SJCRH30 (cell line): ENCODE measurements at regions not wholly inside any gene's neighbourhood (a gene's known extent, or its start where the extent isn't known, plus 50 kb on each side); places are given as distances from the start of the nearest gene placed in this dataset.
"Not testable (repeated sequence)": the region's sequence is repeated elsewhere in the genome, so short reads cannot be mapped to it uniquely, and the experiment has no call there.

Experiments used
- DNase-seq, 2 experiments: peaks; one replicate each; pipeline ENCODE4 v3.0.0-alpha.2; 2015 to 2020
- H3K27ac ChIP-seq: fragments of 250-450 bp; sonication (Bioruptor Pico); 2 replicates; pipeline ENCODE4 v1.5.1; 2020; ENCODE audit warnings: mild to moderate bottlenecking, moderate library complexity
- H3K27me3 ChIP-seq: fragments of 250-450 bp; sonication (Bioruptor Pico); 2 replicates; pipeline ENCODE4 v1.5.1; 2020; ENCODE audit warnings: mild to moderate bottlenecking, moderate library complexity
- H3K36me3 ChIP-seq: fragments of 250-450 bp; sonication (Bioruptor Pico); 2 replicates; pipeline ENCODE4 v1.5.1; 2020; ENCODE audit warnings: mild to moderate bottlenecking, moderate library complexity
- H3K4me1 ChIP-seq: fragments of 250-450 bp; sonication (Bioruptor Pico); 2 replicates; pipeline ENCODE4 v1.5.1; 2020; ENCODE audit warnings: mild to moderate bottlenecking, moderate library complexity
- H3K4me3 ChIP-seq: fragments of 250-450 bp; sonication (Bioruptor Pico); 2 replicates; pipeline ENCODE4 v1.5.1; 2020; ENCODE audit warnings: mild to moderate bottlenecking, moderate library complexity
- H3K9me3 ChIP-seq: fragments of 250-450 bp; sonication (Bioruptor Pico); replicated peaks from 2 replicates; pipeline ENCODE4 v1.5.1; 2020; ENCODE audit warnings: mild to moderate bottlenecking, moderate library complexity

GRCh38 chr5:17735761-17736160 lies 101.5 kb downstream of the TAF11L14 start:
- H3K9me3 ChIP-seq, result no peaks in the 10 kb centered on the region
- DNase-seq, result no peak
- no peak overlapping the region for H3K27ac ChIP-seq
- no peaks in the 10 kb centered on the region for H3K4me1 ChIP-seq
- no peak overlapping the region for H3K4me3 ChIP-seq
- H3K27me3 ChIP-seq, result no peaks in the 10 kb centered on the region
- no peaks in the 10 kb centered on the region for H3K36me3 ChIP-seq

- DNase-seq, result no peak
- no peak overlapping the region for H3K4me3 ChIP-seq
- H3K27me3 ChIP-seq, result no peaks in the 10 kb centered on the region
- H3K9me3 ChIP-seq, result no peaks in the 10 kb centered on the region
- no peaks in the 10 kb centered on the region for H3K36me3 ChIP-seq
- H3K27ac ChIP-seq, result no peak overlapping the region
- no peaks in the 10 kb centered on the region for H3K4me1 ChIP-seq
Observed at GRCh38 chr5:17737092-17737491, 102.8 kb downstream of the TAF11L14 start.

GRCh38 chr5:17738446-17738845 lies 104.2 kb downstream of the TAF11L14 start:
- Histone ChIP-seq H3K27me3 (no peaks in the 10 kb centered on the region), H3K4me1 (no peaks in the 10 kb centered on the region), H3K9me3 (no peaks in the 10 kb centered on the region), H3K27ac (no peak overlapping the region), H3K4me3 (no peak overlapping the region), H3K36me3 (no peaks in the 10 kb centered on the region)
- no peak for DNase-seq

- Histone ChIP-seq H3K4me3 (no peak overlapping the region), H3K27ac (no peak overlapping the region), H3K36me3 (no peaks in the 10 kb centered on the region)
Observed at GRCh38 chr5:17743580-17744435, 109.5 kb downstream of the TAF11L14 start.

GRCh38 chr5:17748201-17748600 lies 113.9 kb downstream of the TAF11L14 start:
- no peak overlapping the region for H3K4me3 ChIP-seq

More at GRCh38 chr5:17743580-17744435, 109.5 kb downstream of the TAF11L14 start:
- DNase-seq, result no peak
- H3K27me3 ChIP-seq, result no peaks in the 10 kb centered on the region
- H3K4me1 ChIP-seq, result no peaks in the 10 kb centered on the region
- H3K9me3 ChIP-seq, result no peaks in the 10 kb centered on the region

GRCh38 chr5:17748941-17749340 lies 114.7 kb downstream of the TAF11L14 start:
- H3K4me3 ChIP-seq, result no peak overlapping the region
- H3K9me3 ChIP-seq, result no peaks in the 10 kb centered on the region
- no peak overlapping the region for H3K27ac ChIP-seq

More at GRCh38 chr5:17748201-17748600, 113.9 kb downstream of the TAF11L14 start:
- Histone ChIP-seq H3K36me3 (no peaks in the 10 kb centered on the region), H3K27ac (no peak overlapping the region), H3K9me3 (no peaks in the 10 kb centered on the region), H3K27me3 (no peaks in the 10 kb centered on the region), H3K4me1 (no peaks in the 10 kb centered on the region)
- DNase-seq, result no peak

GRCh38 chr5:17755406-17755805 lies 121.1 kb downstream of the TAF11L14 start:
- not testable (repeated sequence) for H3K27me3 ChIP-seq, H3K9me3 ChIP-seq, H3K4me3 ChIP-seq, H3K4me1 ChIP-seq, DNase-seq, H3K27ac ChIP-seq, H3K36me3 ChIP-seq

More at GRCh38 chr5:17748941-17749340, 114.7 kb downstream of the TAF11L14 start:
- no peak for DNase-seq
- Histone ChIP-seq H3K4me1 (no peaks in the 10 kb centered on the region), H3K36me3 (no peaks in the 10 kb centered on the region), H3K27me3 (no peaks in the 10 kb centered on the region)

GRCh38 chr5:17761326-17761725 lies 127.1 kb downstream of the TAF11L14 start:
- H3K4me3 ChIP-seq, result no peak overlapping the region
- H3K27ac ChIP-seq, result no peak overlapping the region
- H3K4me1 ChIP-seq, result no peaks in the 10 kb centered on the region
- no peaks in the 10 kb centered on the region for H3K9me3 ChIP-seq
- DNase-seq, result no peak
- no peaks in the 10 kb centered on the region for H3K27me3 ChIP-seq
- no peaks in the 10 kb centered on the region for H3K36me3 ChIP-seq

- no peak overlapping the region for H3K4me3 ChIP-seq
- no peaks in the 10 kb centered on the region for H3K36me3 ChIP-seq
- H3K27ac ChIP-seq, result no peak overlapping the region
- no peaks in the 10 kb centered on the region for H3K4me1 ChIP-seq
- H3K9me3 ChIP-seq, result no peaks in the 10 kb centered on the region
- DNase-seq, result no peak
- H3K27me3 ChIP-seq, result no peaks in the 10 kb centered on the region
Observed at GRCh38 chr5:17763301-17763700, 129.0 kb downstream of the TAF11L14 start.

- Histone ChIP-seq H3K27ac (no peak overlapping the region), H3K27me3 (no peaks in the 10 kb centered on the region), H3K4me1 (no peaks in the 10 kb centered on the region), H3K36me3 (no peaks in the 10 kb centered on the region), H3K9me3 (no peaks in the 10 kb centered on the region), H3K4me3 (no peak overlapping the region)
- no peak for DNase-seq
Observed at GRCh38 chr5:17766031-17766430, 131.8 kb downstream of the TAF11L14 start.

GRCh38 chr5:17769277-17769676 lies 135.0 kb downstream of the TAF11L14 start:
- Histone ChIP-seq H3K27ac (no peak overlapping the region), H3K4me3 (no peak overlapping the region), H3K27me3 (no peaks in the 10 kb centered on the region), H3K36me3 (no peaks in the 10 kb centered on the region), H3K9me3 (no peaks in the 10 kb centered on the region), H3K4me1 (no peaks in the 10 kb centered on the region)
- no peak for DNase-seq

- Histone ChIP-seq H3K9me3 (no peaks in the 10 kb centered on the region), H3K4me3 (no peak overlapping the region), H3K4me1 (no peaks in the 10 kb centered on the region), H3K27ac (no peak overlapping the region), H3K36me3 (no peaks in the 10 kb centered on the region), H3K27me3 (no peaks in the 10 kb centered on the region)
- DNase-seq, result no peak
Observed at GRCh38 chr5:17772232-17772631, 138.0 kb downstream of the TAF11L14 start.

GRCh38 chr5:17785774-17786173 lies 151.5 kb downstream of the TAF11L14 start:
- H3K4me1 ChIP-seq, result no peaks in the 10 kb centered on the region
- no peaks in the 10 kb centered on the region for H3K36me3 ChIP-seq
- DNase-seq, result no peak
- no peak overlapping the region for H3K4me3 ChIP-seq
- H3K9me3 ChIP-seq, result no peaks in the 10 kb centered on the region
- H3K27me3 ChIP-seq, result no peaks in the 10 kb centered on the region
- no peak overlapping the region for H3K27ac ChIP-seq

GRCh38 chr5:17788351-17788750 lies 154.1 kb downstream of the TAF11L14 start:
- H3K9me3 ChIP-seq, result no peaks in the 10 kb centered on the region
- no peak overlapping the region for H3K4me3 ChIP-seq
- no peaks in the 10 kb centered on the region for H3K4me1 ChIP-seq
- H3K36me3 ChIP-seq, result no peaks in the 10 kb centered on the region
- no peak for DNase-seq
- no peak overlapping the region for H3K27ac ChIP-seq
- no peaks in the 10 kb centered on the region for H3K27me3 ChIP-seq

- H3K4me3 ChIP-seq, result no peak overlapping the region
- no peaks in the 10 kb centered on the region for H3K4me1 ChIP-seq
- H3K27ac ChIP-seq, result no peak overlapping the region
Observed at GRCh38 chr5:17794201-17794600, 159.9 kb downstream of the TAF11L14 start.

GRCh38 chr5:17794815-17795214 lies 160.6 kb downstream of the TAF11L14 start:
- H3K9me3 ChIP-seq, result no peaks in the 10 kb centered on the region
- no peaks in the 10 kb centered on the region for H3K4me1 ChIP-seq
- H3K27me3 ChIP-seq, result no peaks in the 10 kb centered on the region
- no peaks in the 10 kb centered on the region for H3K36me3 ChIP-seq
- H3K4me3 ChIP-seq, result no peak overlapping the region
- H3K27ac ChIP-seq, result no peak overlapping the region
- DNase-seq, result no peak

More at GRCh38 chr5:17794201-17794600, 159.9 kb downstream of the TAF11L14 start:
- H3K36me3 ChIP-seq, result no peaks in the 10 kb centered on the region
- DNase-seq, result no peak
- H3K9me3 ChIP-seq, result no peaks in the 10 kb centered on the region
- H3K27me3 ChIP-seq, result no peaks in the 10 kb centered on the region
